Activated T-cell treated with anti-CD3 and anti-CD28 coated beads, Interleukin-2, amount 50 U/mL, for 72 hours (primary cell): ENCODE measurements at regions not wholly inside any gene's neighbourhood (a gene's known extent, or its start where the extent isn't known, plus 50 kb on each side); places are given as distances from the start of the nearest gene placed in this dataset.

Experiments
- ATAC-seq, 2 donors: fragments of 150-1000 bp; cut with Tn5 transposase; replicated peaks in 1 of 2; 2 replicates each; pipeline ENCODE4 v1.10.0; 2021; ENCODE audit warnings: moderate library complexity in 2 of 2, mild to moderate bottlenecking in 1 of 2
- DNase-seq, 2 donors: peaks; one replicate each; pipeline ENCODE4 v3.0.0; 2021 to 2022; ENCODE audit warnings: mixed read lengths in 1 of 2
- H3K27ac Mint-ChIP-seq: one replicate; pipeline ENCODE4 v1.8.0; 2022; ENCODE audit warnings: mild to moderate bottlenecking, moderate library complexity, mixed read lengths
- H3K27me3 Mint-ChIP-seq: one replicate; pipeline ENCODE4 v1.8.0; 2022; ENCODE audit warnings: low read depth, mixed read lengths
- H3K36me3 Mint-ChIP-seq, 2 donors: one replicate each; pipeline ENCODE4 v1.8.0; 2022; ENCODE audit warnings: mixed read lengths in 2 of 2, mild to moderate bottlenecking in 1 of 2; ENCODE audit not compliant: insufficient read depth in 2 of 2
- H3K4me1 Mint-ChIP-seq: one replicate; pipeline ENCODE4 v1.8.0; 2022; ENCODE audit warnings: low read depth, mixed read lengths
- H3K4me3 Mint-ChIP-seq, 2 donors: one replicate each; pipeline ENCODE4 v1.8.0; 2022; ENCODE audit warnings: mild to moderate bottlenecking in 2 of 2, mixed read lengths in 2 of 2, moderate library complexity in 2 of 2
- H3K9me3 Mint-ChIP-seq, 2 donors: one replicate each; pipeline ENCODE4 v1.8.0; 2022; ENCODE audit warnings: mixed read lengths in 2 of 2

DNA sequence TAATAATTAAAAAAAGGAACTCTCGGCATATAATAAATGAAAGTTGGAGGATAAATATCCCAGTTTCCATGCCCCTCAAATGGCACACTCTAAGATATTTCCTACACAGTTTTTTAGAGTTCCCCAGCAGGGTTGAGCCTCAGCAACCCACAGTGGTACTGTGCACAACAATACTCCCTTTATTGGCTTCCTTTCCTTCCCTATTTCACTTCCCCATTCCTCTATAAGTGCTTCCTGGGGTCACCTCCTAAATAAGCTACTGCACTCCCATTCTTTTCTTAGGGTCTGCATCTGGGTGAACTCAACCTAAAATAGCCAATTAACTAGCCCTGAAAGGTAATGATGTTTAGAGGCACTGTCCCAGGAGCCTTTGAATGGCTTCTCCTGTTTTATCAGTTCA, 76.4 kb upstream of the NHS start:
- DNase-seq: no peak

DNA sequence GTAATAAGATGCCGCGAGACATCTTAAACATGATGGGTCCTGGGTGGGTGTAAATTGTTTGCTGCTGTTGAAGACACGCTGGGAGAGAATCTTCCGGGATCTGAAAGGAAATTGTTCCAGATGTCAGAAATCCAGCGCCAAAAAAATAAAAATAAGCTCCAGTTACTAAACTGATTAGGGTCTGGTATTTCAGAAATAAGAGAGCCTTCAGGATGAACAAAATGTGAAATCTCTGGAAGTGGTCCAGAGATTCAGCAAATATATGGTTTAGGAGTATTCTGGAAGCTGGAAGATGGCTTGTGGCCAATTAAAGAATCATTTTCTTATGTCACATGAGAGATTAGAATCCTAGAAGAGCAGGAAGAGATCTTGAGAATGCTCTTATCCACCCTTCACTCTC, 75.8 kb upstream of the NHS start:
- no peak for DNase-seq
- H3K4me1 Mint-ChIP-seq: no peaks in the 10 kb centered on the region
- H3K27me3 Mint-ChIP-seq: peaks cover 6% of the 10 kb centered on the region
- ATAC-seq: no peak
- H3K27ac Mint-ChIP-seq: no peak overlapping the region
- peaks cover 0 to 2% of the 10 kb centered on the region in 2 donors for H3K36me3 Mint-ChIP-seq
- peaks cover 0 to 4% of the 10 kb centered on the region in 2 donors for H3K9me3 Mint-ChIP-seq
- H3K4me3 Mint-ChIP-seq: no peak overlapping the region

More for the DNA sequence above, 76.4 kb upstream of the NHS start:
- Mint-ChIP-seq H3K4me3 (no peak overlapping the region), H3K27me3 (peaks cover 6% of the 10 kb centered on the region), H3K27ac (no peak overlapping the region), H3K4me1 (no peaks in the 10 kb centered on the region), H3K36me3 (no peaks in the 10 kb centered on the region), H3K9me3 (peaks cover 0 to 2% of the 10 kb centered on the region in 2 donors)
- ATAC-seq: no peak

DNA sequence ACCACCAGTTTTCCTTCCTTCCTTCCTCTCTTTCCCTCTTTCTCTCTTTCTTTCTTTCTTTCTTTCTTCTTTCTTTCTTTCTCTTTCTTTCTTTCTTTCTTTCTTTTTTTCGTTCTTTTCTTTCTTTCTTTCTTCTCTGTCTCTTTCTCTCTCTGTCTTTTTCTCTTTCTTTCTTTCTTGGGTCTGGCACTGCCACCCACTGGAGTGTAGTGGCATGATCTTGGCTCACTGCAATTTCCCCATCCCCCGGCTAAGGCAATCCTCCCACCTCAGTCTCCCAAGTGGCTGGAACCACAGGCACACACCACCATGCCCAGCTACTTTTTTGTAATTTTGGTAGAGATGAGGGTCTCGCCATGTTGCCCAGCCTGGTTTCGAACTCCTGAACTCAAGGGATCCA, 51.6 kb upstream of the NHS start:
- no peaks in the 10 kb centered on the region for H3K36me3 Mint-ChIP-seq
- ATAC-seq (no peak), DNase-seq (no peak)
- peaks cover 6% of the 10 kb centered on the region for H3K27me3 Mint-ChIP-seq
- no peaks in the 10 kb centered on the region for H3K4me1 Mint-ChIP-seq
- H3K27ac Mint-ChIP-seq: no peak overlapping the region
- H3K4me3 Mint-ChIP-seq: no peak overlapping the region
- no peaks in the 10 kb centered on the region for H3K9me3 Mint-ChIP-seq
